CD4-positive, alpha-beta T cell treated with Interleukin-6 at 100 ng/mL for 8 hours (primary cell): ENCODE measurements at regions not wholly inside any gene's neighbourhood (a gene's known extent, or its start where the extent isn't known, plus 50 kb on each side); places are given as distances from the start of the nearest gene placed in this dataset.
"Not testable (repeated sequence)": the region's sequence is repeated elsewhere in the genome, so short reads cannot be mapped to it uniquely, and the experiment has no call there.

Source experiments
- DNase-seq: peaks from one replicate; pipeline ENCODE4 v3.0.0-alpha.2; 2020; ENCODE audit warnings: mixed read lengths, low spot score

DNA sequence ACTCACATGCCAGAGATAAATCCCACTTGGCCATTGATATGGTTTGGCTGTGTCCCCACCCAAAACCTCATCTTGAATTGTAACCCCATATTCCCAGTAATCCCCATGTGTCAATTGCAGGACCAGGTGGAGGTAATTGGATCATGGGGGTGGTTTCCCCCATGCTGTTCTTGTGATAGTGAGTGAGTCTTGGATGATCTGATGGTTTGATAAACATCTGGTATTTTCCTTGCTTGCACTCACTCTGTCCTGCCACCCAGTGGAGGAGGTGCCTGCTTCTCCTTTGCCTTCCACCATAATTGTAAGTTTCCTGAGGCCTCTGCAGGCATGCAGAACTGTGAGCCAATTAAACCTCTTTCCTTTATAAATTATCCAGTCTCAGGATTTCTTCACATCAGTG, 50.4 kb upstream of the B3GAT2 start:
- DNase-seq: not testable (repeated sequence)

DNA sequence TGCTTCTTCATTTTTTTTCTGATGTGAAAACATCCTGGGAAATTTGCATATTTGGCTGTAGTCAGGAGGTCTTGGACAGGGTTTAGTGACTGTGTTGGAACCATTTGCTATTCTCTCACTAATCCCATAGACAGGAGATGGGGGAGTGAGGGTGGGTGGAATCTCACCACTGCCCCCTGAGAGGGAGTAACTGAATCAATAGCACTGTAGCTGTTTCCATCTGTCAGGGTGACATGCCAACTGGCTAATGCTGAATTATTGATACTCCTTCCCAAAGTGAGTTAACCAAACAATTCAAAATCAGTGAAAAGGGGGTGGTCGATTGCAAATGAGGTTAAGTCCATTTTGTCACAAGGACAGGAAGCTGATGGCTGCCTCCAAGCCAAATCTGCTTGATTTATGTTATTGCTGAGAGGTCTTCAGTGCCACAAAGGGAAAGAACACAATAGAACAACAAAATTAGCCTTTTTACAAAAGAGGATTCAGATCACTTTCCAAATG, 55.1 kb upstream of the B3GAT2 start:
- no peak for DNase-seq

DNA sequence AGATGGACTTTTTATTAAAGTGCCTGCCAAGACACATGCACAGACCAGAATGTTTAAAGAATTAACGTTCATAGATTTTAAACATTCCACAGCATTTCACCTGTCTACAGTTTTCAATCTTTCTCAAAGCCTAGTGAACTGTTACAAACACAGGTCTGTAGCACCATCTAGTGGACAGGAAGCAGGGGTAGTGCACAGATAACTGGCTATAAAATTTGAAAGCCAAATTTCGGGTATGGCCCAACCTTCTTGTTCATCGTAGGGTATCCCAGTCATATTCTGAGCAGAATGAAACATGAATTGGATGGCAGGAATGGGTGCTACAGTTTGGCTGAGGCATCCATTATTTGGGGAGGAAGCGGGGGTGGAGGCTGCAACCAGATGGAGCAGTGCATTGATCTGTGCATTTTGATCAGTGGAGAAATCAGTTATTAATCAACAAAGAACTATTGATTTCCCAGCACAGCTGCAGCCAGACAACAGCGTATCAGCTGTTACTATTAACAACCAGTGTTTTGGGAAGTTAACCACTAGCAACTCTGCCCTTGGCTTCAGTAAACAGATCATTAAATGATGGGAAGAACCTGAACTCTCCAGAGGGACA, 56.1 kb upstream of the B3GAT2 start:
- DNase-seq: peak; percentile 15

DNA sequence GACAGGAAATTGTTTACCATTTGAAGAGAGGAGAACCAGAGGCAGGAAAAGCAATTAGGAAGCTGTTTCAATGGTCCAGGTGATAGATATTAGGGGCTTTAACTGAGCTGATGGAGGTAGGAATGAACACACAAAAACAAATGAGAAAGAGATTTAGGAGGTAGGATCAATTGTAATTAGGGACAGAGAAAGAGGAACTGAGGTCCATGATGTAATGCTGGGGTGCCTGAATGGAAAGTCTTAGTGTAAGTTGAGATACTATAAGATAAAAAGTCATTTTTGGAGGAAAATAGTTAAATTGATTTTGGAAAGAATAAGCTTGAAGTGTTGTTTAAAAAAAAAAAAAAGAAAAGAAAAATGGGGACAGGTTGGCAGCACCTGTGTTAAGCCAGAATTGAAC, 58.5 kb upstream of the B3GAT2 start:
- DNase-seq: no peak

DNA sequence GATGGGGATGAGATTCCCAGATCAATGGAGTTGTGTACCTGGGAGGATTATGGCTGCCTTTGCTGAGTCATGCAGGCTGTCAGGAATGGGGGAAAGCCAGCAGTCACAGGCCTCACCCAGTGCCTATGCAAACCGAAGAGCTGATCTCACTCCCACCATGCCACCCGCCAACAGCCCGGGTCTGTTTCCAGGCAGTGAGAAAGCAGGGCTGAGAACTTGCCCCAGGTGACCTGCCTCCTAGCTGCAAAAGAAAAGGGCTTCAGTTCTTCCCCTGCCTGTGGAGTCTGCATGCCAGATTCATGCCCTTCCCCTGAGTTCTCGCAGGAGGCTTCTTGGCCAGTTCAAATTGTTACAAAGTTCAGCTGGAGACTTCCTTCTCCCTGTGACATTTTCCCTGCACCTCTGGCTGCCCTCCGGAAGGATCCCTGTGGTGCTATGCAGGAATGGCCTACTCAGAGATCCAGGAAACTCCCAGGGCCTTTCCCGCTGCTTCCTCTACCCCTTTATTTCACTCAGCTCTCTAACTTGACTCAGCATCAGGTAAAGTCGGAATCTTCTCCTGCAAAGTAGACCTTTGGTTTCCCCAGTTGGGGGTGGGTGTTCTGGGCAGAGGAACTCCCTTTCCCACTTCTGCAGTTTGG, 71.5 kb upstream of the B3GAT2 start:
- DNase-seq: no peak

DNA sequence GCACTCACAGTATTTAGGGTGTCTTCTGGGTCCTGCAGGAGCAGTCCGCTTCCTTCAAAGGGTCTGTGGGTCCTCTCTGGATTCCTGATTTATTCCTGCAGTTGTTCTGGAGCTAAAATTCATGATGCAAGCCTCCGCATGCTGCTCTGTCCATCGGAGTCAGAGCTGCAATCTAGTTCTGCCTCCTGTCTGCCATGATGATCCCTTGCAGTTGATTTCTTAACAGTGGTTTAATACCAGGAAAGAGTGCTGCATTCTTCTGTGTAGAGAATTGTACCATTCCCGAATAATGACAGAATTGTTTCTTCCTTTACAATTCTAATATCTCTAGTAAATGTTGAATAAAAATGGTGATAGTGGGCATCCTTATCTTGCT, 72.0 kb upstream of the B3GAT2 start:
- DNase-seq: no peak

DNA sequence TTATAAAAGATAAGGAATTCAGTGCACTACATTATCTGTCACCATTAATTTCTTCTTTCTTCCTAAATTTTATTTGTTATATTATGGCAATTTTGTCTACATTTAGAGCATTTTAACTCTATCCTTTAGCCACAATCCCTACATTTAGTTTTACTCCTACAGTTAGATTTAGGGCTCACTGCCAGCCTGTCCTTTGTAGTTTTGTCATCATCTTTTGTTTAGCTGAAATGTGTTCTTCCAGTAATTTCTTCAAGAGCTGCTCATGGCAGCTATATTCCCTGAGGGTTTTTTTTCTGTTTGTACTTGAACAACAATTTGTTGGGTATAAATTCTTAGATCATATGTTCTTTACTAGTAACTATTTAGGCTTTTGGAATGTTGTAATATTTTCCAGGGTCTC, 72.7 kb upstream of the B3GAT2 start:
- no peak for DNase-seq

DNA sequence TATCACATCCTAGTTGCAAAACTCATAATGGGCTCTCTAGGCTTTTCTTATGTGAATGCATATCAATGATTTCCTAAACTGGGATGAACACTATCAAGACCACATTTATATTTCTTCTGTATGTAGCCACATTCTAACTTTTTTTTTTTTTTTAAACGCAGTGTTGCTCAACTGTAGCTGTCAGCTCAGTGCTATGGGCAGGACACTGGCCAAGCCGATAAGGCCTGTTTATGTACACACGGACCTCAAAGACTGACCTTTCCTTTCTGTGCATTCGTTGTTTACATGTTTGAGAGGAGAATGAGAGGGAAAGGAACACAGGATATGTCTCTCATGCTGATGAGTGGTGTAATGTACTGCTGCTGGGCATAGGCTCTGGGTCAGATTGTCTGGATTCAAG, 75.1 kb upstream of the B3GAT2 start:
- no peak for DNase-seq

DNA sequence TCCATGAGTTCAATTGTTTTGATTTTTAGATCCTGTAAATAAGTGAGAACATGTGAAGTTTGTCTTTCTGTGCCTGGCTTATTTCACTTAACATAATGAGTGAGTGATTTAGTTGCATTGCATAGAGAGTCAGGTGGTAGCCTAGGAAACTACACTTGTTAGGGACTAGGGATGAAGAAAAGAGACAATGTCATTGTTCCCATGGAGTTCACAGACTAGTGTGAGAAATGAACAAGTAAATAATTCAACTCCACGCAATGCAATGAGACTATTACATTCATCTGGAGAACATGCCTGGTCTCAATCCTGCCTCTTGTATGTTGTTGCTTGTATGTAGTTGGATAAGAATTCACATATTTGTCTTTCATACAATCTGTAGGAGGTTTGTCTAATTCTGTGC, 76.3 kb upstream of the B3GAT2 start:
- DNase-seq: no peak

DNA sequence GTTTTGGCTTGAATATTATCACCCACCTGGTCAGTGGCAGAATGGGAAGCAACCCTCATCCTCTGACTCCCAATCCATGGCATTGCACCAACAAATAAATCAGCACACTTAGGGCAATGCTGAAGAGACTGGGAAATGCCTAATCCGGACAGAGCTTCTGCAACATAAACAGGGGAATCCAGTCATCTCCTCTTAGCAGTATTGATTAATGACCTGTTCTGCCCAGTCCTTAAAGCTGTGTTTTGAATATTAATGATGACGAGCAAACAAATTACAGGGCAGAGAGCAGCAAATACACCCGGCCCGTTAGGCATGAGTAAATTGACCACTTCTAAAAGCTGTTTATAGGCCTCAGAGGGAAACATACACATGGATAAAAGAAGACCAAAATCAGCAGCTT, 77.0 kb upstream of the B3GAT2 start:
- DNase-seq: no peak

DNA sequence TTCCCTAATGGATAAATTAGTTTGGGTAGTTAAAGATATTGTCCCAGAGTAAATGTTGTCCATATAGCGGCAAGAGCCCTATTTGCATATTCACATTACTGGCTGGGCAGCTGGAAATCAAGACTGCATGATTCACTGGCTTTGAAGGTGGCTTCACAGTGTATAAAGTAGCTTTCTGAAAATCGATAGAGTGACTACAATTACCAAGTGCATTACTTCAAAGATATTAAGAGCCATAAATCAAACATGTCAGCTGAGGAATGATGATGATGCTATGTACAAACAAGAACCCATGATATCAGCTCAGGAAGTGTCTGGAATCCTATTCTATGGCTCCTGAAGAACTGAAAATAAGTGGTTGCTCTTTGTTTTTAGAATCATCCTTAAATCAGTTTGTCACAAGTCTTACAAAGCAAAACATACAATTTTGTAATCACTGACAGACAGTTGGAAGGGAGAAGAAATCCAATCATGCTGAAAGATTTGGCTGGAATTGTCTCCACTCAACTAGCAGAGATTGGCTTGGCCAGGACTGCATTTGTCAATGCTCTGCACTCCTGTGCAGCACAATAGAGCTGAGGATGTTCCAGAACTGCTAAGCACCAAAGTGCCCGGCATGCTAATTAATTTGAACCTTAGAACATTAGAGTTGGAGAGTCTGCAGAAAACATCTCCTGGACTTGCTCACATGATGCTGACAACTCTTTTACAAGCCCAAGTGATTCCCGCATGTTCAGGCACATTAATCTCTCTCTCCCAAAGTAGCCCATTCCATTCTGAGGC, 77.9 kb upstream of the B3GAT2 start:
- DNase-seq: no peak

DNA sequence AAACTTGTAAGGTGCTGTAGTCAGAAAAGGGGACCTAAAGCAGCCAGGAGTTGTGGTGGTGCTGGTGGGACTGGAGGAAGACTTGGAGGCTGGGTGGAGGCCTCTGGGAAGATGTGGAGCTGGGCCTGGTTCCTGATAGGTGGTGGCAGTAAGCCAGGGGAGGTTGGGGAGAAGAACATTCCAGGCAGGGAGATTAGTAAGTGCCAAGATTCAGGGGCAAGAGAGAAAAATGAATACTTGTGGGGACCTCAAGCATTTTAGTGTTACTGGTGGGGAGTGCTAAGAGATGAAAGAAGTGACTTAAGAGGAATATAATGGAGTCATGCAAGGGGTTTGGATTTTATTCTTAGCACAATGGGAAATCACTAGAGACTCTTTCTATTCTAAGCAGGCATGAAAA, 79.0 kb upstream of the B3GAT2 start:
- DNase-seq: no peak

DNA sequence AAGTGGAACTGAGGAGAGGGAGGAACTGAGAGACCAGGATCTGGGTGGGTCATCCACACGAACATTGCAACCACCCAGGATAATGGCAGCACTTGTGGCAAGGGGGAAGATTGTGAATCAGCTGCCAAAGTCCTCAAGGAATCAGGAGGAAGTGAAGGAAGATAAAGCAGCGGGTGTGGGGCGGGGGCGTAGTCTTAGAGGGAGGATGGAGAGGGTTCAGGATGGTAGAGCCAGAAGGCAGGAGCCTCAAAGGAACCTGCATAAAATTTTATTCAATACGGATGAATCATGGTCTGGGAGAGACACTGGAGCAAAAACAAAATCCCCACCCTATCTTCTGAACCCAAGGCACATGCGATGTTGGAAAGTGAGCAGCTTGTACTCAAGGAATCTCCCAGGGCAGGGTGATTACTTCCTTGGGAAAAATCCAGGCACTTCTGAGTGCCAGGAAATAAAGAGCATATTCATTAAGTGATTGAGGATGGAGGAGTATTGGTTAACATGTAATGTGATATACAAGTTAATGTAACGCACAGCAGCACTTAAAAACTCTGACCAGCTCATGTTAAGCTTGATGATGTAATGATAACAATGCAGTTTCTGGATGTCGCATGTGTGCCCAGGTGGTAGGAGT, 82.0 kb upstream of the B3GAT2 start:
- DNase-seq: no peak

DNA sequence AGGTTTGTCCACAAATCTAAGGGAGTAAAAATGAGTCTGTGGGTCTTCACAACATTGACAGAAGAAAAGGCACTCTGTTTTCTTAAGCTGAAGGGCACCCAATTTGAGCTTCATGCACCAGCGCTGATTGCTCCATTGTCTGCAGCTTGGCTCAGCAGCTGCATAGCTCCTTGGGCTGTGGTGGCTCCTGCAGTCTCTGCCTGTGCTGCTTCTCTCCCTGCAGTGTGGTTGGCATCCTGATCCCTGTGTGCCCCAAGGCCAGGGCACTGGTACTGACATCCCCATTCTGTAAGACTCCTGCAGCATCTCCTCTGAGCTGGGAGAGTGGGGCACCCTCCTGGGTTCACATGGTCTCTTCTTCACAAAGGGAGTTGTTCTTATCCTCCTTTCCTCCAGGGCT, 83.2 kb upstream of the B3GAT2 start:
- no peak for DNase-seq

DNA sequence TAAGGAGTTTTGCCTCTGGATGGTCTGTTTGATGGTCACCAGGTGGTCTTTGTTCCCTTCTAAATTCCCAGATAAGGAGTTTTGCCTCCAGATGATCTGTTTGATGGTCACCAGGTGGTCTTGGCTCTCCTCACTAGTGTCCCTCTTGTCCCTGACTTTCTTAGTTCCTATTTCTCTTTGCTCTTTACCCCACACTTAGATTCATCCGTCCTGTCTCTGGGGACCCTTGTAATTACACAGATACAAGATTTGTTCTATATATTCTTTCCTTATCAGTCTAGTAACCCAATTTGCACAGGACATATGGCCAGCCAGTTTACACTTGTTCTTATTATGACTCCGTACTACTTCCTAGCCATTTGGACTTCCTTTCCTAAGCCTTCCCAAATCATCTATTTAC, 84.0 kb upstream of the B3GAT2 start:
- no peak for DNase-seq

DNA sequence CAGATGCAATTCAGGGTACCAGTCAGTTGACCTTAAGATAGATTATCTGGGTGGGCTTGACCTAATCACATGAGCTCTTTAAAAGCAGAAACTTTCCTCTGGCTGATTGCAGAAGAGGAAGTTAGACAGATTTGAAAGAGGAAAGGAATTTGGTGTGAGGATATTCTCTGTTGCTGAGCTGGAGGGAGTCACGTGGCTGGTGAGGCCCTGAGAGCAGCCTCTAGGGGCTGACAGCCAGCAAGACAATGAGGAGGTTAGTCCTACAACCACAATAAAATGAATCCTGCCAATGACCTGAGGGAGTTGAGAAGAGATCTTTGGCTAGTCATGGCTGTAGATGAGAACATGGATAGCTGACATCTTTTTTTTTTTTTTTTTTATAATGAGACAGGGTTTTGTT, 87.0 kb upstream of the B3GAT2 start:
- DNase-seq: no peak

DNA sequence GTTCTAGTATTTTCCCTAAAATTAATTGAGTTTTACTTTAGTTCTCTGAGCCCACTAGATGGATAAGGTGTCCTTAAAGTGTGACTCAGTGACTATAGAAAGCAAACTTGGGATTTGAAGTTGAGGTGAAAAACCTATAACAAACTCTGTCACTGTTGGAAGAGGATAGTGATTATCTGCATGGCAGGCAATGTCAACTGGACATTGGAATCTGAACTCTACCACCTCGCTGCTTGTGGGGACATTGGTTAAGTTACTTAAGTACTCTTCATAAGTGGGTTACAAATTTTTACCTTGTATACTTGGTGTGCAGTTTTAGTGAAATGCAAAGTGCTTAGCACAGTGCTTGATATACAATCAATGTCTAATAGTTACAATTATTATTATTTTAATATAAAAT, 87.9 kb upstream of the B3GAT2 start:
- DNase-seq: no peak

DNA sequence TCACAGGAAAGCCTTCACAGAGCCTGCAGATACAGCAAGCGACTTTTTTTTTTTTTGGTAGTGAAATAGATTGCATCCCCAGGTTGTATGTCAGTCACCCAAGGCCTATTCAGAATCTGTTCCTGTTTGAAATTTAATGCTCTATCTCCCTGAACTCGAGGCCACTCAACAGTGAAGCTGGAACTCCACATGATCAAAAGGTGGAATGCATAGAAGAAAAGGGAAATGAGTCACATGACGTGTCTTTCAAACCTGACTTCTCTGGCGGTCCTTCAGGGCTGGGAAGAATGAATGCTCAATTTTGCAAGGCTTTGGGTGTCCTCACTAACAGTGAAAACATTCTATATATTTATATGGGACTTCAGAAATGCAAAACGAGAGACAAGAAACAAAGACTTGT, 88.4 kb upstream of the B3GAT2 start:
- no peak for DNase-seq

DNA sequence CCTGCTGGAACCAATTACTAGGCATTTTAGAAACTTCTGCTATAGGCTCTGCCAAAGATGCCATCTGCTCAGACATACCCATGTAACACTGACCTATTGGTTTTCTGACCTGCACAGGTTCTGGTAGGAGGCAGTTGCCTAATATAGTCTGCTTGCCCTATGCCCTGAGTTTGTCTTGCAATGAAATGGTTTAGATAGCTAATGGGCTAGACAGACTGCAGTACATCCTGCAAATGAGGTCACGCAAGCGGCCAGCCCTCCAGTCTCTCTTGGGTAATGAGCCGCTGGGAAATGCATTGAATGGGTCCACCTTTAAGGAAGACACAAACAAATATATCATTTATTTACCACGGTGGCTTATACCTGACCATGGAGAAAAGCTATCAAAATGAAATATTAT, 90.6 kb upstream of the B3GAT2 start:
- no peak for DNase-seq

DNA sequence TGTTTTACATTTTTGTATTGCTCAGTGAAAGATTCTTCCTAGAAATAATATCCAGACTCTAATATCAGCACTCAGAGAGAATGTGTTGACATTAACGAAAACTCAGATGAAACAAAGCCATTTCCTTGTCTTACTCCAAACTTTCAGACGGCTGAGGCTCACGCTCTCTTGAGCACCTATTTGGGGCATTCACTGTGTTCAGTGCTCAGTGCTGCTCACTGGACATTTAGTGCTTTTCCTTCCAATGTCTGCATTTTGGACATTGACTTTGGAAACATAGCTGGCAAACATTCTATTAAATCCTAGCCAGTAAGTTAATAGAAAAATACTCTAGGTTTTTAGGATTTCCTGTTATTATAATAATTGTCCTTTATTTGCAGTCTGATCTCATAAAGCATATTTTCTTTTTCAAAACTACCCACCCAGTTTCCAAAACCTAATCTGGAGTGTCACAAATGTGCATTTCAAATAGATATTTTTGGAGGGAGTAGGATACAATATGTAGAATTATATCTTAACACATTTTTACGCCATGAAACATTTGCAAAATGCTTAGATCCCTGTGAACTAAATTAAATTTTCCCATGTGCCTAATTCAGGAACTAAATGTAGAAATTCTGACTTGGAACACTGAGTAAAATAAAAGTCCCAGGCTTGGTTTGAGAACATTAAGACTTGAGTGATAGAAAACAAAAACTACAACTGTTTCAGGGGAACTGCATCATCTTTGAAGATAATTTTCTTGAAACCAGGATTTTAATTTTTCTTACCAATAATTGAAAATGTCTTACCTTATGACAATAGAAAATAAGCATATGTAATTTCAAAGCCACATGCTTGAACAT, 91.7 kb upstream of the B3GAT2 start:
- DNase-seq: no peak

DNA sequence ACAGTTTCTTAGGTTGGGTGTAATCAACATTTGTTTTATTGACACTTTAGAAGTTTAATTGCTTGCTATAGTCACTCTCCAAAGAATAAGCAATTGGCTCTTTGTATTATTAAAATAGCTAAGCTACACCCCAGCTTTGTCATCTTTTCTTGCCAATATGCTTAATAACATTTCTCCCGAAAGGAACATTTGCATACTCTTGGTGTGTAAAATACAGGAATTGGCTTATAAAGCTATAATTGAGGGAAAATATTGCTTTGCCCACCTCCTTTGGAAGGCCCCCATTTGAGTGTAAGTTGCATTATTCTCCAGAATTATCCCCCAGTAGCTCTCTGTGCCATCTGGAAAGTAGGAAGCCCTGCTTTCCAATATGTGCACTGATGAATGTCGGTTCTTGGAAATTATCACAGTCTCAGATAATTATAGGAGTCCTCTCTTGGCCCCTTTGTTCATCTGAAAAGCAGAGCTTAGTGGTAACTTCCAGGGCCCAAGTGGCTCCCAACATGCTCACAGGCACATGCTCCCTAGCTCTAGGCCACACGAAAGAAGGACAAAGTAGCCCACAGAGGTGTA, 92.4 kb upstream of the B3GAT2 start:
- DNase-seq: no peak

DNA sequence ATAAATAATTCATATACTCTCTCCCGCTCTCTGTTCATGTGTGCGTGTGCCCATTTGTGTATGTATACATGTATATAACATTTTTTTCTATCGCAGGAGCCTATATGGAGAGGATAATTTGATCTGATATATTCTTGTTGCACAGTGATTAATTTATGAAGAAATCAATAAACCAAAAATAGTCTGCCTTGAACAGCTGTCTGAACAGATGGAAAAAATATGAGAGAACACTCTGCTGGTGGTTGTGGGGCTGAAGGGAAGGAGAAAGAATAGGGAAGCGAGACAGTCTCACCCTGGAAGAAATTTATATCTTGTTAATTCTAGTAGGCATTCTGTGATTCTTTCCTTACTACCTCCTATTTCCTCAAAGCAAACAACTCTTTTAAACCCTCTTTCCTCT, 96.6 kb upstream of the B3GAT2 start:
- no peak for DNase-seq
